ENCODE measurements at regions not wholly inside any gene's neighbourhood (a gene's known extent, or its start where the extent isn't known, plus 50 kb on each side); places are given as distances from the start of the nearest gene placed in this dataset.

GRCh38 chr4:66182636-66183035 is 512.3 kb upstream of the EPHA5 start:
- no peak for DNase-seq (ENCODE audit: unreplicated experiment)
- Mint-ChIP-seq H3K9me3 (ENCODE audit: unreplicated experiment) (no peaks in the 10 kb centered on the region), H3K4me3 (ENCODE audit: unreplicated experiment) (no peak overlapping the region), H3K27ac (ENCODE audit: low read depth, unreplicated experiment) (no peak overlapping the region), H3K4me1 (ENCODE audit: insufficient read depth, unreplicated experiment) (peaks cover 7% of the 10 kb centered on the region), H3K36me3 (ENCODE audit: insufficient read depth, unreplicated experiment) (no peaks in the 10 kb centered on the region), H3K27me3 (ENCODE audit: insufficient read depth, unreplicated experiment) (no peaks in the 10 kb centered on the region)
- ChIA-PET POLR2A (no interaction called here), CTCF (no interaction called here)
- intact Hi-C loops (cut with micrococcal nuclease) = no loop called here
- TF ChIP-seq CTCF (IDR thresholded peaks at IDR 0.05; ENCODE audit: unreplicated experiment) = no peak
- BruUV-seq (replicated peaks) = no TSS peak

GRCh38 chr4:66178906-66179305 is 508.6 kb upstream of the EPHA5 start:
- CTCF ChIA-PET = interaction anchor here (1.0 kb wide), 1 partner anchor 11 kb away, joined by 5 read pairs; no protein-coding TSS in a partner anchor
- H3K4me3 Mint-ChIP-seq (ENCODE audit: unreplicated experiment) = no peak overlapping the region

GRCh38 chr4:66169341-66169740 is 499.1 kb upstream of the EPHA5 start:
- Mint-ChIP-seq H3K27ac (ENCODE audit: low read depth, unreplicated experiment) (peak overlapping the region; percentile 25), H3K9me3 (ENCODE audit: unreplicated experiment) (peaks cover 7% of the 10 kb centered on the region), H3K27me3 (ENCODE audit: insufficient read depth, unreplicated experiment) (no peaks in the 10 kb centered on the region), H3K36me3 (ENCODE audit: insufficient read depth, unreplicated experiment) (no peaks in the 10 kb centered on the region), H3K4me1 (ENCODE audit: insufficient read depth, unreplicated experiment) (no peaks in the 10 kb centered on the region), H3K4me3 (ENCODE audit: unreplicated experiment) (no peak overlapping the region)
- ChIA-PET POLR2A (no interaction called here), CTCF (interaction anchor here (0.6 to 0.9 kb wide), 2 partner anchors 14 to 62 kb away, joined by 3 read pairs; no protein-coding TSS in a partner anchor)
- BruUV-seq (replicated peaks) = no TSS peak
- intact Hi-C loops (cut with micrococcal nuclease) = loop anchor here (2.0 kb wide), 2 partner anchors 1161 to 1389 kb away; no protein-coding TSS in a partner anchor
- DNase-seq (ENCODE audit: unreplicated experiment) = peak; percentile 52
- TF ChIP-seq CTCF (IDR thresholded peaks at IDR 0.05; ENCODE audit: unreplicated experiment) = peak; percentile 37

More at GRCh38 chr4:66178906-66179305, 508.6 kb upstream of the EPHA5 start:
- no peaks in the 10 kb centered on the region for H3K9me3 Mint-ChIP-seq (ENCODE audit: unreplicated experiment)
- no peaks in the 10 kb centered on the region for H3K36me3 Mint-ChIP-seq (ENCODE audit: insufficient read depth, unreplicated experiment)
- POLR2A ChIA-PET = no interaction called here
- no TSS peak for BruUV-seq (replicated peaks)
- no peak for TF ChIP-seq CTCF (IDR thresholded peaks at IDR 0.05; ENCODE audit: unreplicated experiment)
- intact Hi-C loops (cut with micrococcal nuclease) = no loop called here
- H3K27ac Mint-ChIP-seq (ENCODE audit: low read depth, unreplicated experiment) = peak overlapping the region; percentile 5
- peak; percentile 31 for DNase-seq (ENCODE audit: unreplicated experiment)
- H3K4me1 Mint-ChIP-seq (ENCODE audit: insufficient read depth, unreplicated experiment) = peaks cover 7% of the 10 kb centered on the region
- no peaks in the 10 kb centered on the region for H3K27me3 Mint-ChIP-seq (ENCODE audit: insufficient read depth, unreplicated experiment)

GRCh38 chr4:66164869-66165268 is 494.6 kb upstream of the EPHA5 start:
- no peak for DNase-seq (ENCODE audit: unreplicated experiment)
- Mint-ChIP-seq H3K4me1 (ENCODE audit: insufficient read depth, unreplicated experiment) (no peaks in the 10 kb centered on the region), H3K27me3 (ENCODE audit: insufficient read depth, unreplicated experiment) (no peaks in the 10 kb centered on the region), H3K9me3 (ENCODE audit: unreplicated experiment) (peaks cover 11% of the 10 kb centered on the region), H3K36me3 (ENCODE audit: insufficient read depth, unreplicated experiment) (no peaks in the 10 kb centered on the region), H3K27ac (ENCODE audit: low read depth, unreplicated experiment) (no peak overlapping the region), H3K4me3 (ENCODE audit: unreplicated experiment) (no peak overlapping the region)
- no peak for TF ChIP-seq CTCF (IDR thresholded peaks at IDR 0.05; ENCODE audit: unreplicated experiment)
- no TSS peak for BruUV-seq (replicated peaks)
- CTCF ChIA-PET = interaction anchor here (1.0 kb wide), 1 partner anchor 11 kb away, joined by 3 read pairs; no protein-coding TSS in a partner anchor
- POLR2A ChIA-PET = no interaction called here
- intact Hi-C loops (cut with micrococcal nuclease) = no loop called here
